ENCODE measurements at regions not wholly inside any gene's neighbourhood (a gene's known extent, or its start where the extent isn't known, plus 50 kb on each side); places are given as distances from the start of the nearest gene placed in this dataset.
"Not testable (repeated sequence)": the region's sequence is repeated elsewhere in the genome, so short reads cannot be mapped to it uniquely, and the experiment has no call there.

- no peaks in the 10 kb centered on the region for H3K36me3 ChIP-seq (replicated peaks in 1 of 2; ENCODE audit: insufficient read depth in 1 of 2, low read depth in 2 of 2)
- no peak overlapping the region for H3K4me3 ChIP-seq
- TF ChIP-seq CTCF (IDR thresholded peaks at IDR 0.05), result no peak
- no peak for TF ChIP-seq POLR2A (IDR thresholded peaks at IDR 0.05)
- intact Hi-C loops (cut with DNase I), result no loop called here
- no peaks in the 10 kb centered on the region for H3K9me3 ChIP-seq
- H3K27ac ChIP-seq, result no peak overlapping the region
- H3K27me3 ChIP-seq, result no peaks in the 10 kb centered on the region
- no peak for DNase-seq
- WGBS, 2 donors, result 52 to 75% methylated on average over 3 of the region's 3 CpGs
- H3K4me1 ChIP-seq, result no peaks in the 10 kb centered on the region
- no peak for ATAC-seq
These were observed 140.4 kb upstream of the TENT5A start for GRCh38 chr6:81892891-81893290.

GRCh38 chr6:81891874-81892273, 139.4 kb upstream of the TENT5A start:
- no peak for TF ChIP-seq POLR2A (IDR thresholded peaks at IDR 0.05)
- TF ChIP-seq CTCF (IDR thresholded peaks at IDR 0.05), result no peak
- no peaks in the 10 kb centered on the region for H3K9me3 ChIP-seq
- ATAC-seq (no peak), DNase-seq (no peak)
- H3K4me3 ChIP-seq, result no peak overlapping the region
- no peaks in the 10 kb centered on the region for H3K27me3 ChIP-seq
- intact Hi-C loops (cut with DNase I), result no loop called here
- no peak overlapping the region for H3K27ac ChIP-seq
- 64 to 68% methylated on average over 5 of the region's 5 CpGs for WGBS, 2 donors
- H3K36me3 ChIP-seq (replicated peaks in 1 of 2; ENCODE audit: insufficient read depth in 1 of 2, low read depth in 2 of 2), result no peaks in the 10 kb centered on the region
- no peaks in the 10 kb centered on the region for H3K4me1 ChIP-seq

- H3K9me3 ChIP-seq, result no peaks in the 10 kb centered on the region
- H3K4me3 ChIP-seq, result no peak overlapping the region
- H3K27ac ChIP-seq, result no peak overlapping the region
- H3K36me3 ChIP-seq (replicated peaks in 1 of 2; ENCODE audit: insufficient read depth in 1 of 2, low read depth in 2 of 2), result no peaks in the 10 kb centered on the region
- intact Hi-C loops (cut with DNase I), result no loop called here
- DNase-seq, result no peak
- no peaks in the 10 kb centered on the region for H3K27me3 ChIP-seq
- WGBS, 2 donors, result 50 to 51% methylated on average over 2 of the region's 2 CpGs
- no peak for TF ChIP-seq POLR2A (IDR thresholded peaks at IDR 0.05)
- TF ChIP-seq CTCF (IDR thresholded peaks at IDR 0.05), result no peak
- no peak for ATAC-seq
- no peaks in the 10 kb centered on the region for H3K4me1 ChIP-seq
These were observed 138.4 kb upstream of the TENT5A start for GRCh38 chr6:81890846-81891245.

- Histone ChIP-seq H3K36me3 (replicated peaks in 1 of 2; ENCODE audit: insufficient read depth in 1 of 2, low read depth in 2 of 2) (no peaks in the 10 kb centered on the region), H3K27me3 (no peaks in the 10 kb centered on the region), H3K9me3 (no peaks in the 10 kb centered on the region), H3K27ac (no peak overlapping the region), H3K4me1 (no peaks in the 10 kb centered on the region), H3K4me3 (no peak overlapping the region)
- 58 to 59% methylated on average over 6 of the region's 6 CpGs for WGBS, 2 donors
- DNase-seq, result no peak
- no peak for ATAC-seq
- intact Hi-C loops (cut with DNase I), result no loop called here
- TF ChIP-seq POLR2A (IDR thresholded peaks at IDR 0.05) (no peak), CTCF (IDR thresholded peaks at IDR 0.05) (no peak)
These were observed 137.0 kb upstream of the TENT5A start for GRCh38 chr6:81889377-81890053.

GRCh38 chr6:81886909-81887308, 134.4 kb upstream of the TENT5A start:
- ATAC-seq; H3K27ac ChIP-seq; intact Hi-C loops (cut with DNase I): not testable (repeated sequence)

More at GRCh38 chr6:81886909-81887308, 134.4 kb upstream of the TENT5A start:
- 91 to 95% methylated on average over 1 of the region's 1 CpG for WGBS, 2 donors
- DNase-seq; H3K4me3 ChIP-seq; H3K9me3 ChIP-seq; H3K4me1 ChIP-seq; H3K36me3 ChIP-seq (replicated peaks in 1 of 2; ENCODE audit: insufficient read depth in 1 of 2, low read depth in 2 of 2); H3K27me3 ChIP-seq: not testable (repeated sequence)
